Astrocyte of the spinal cord (primary cell): ENCODE measurements at regions not wholly inside any gene's neighbourhood (a gene's known extent, or its start where the extent isn't known, plus 50 kb on each side); places are given as distances from the start of the nearest gene placed in this dataset.

Experiments
- DNase-seq: peaks from one replicate; pipeline ENCODE4 v3.0.0; 2011; ENCODE audit warnings: low read depth, low spot score
- H3K4me3 ChIP-seq: 2 replicates; pipeline ENCODE4 v1.5.1; 2011; ENCODE audit warnings: low read depth, mild to moderate bottlenecking, low read length, moderate library complexity
- in situ Hi-C: cut with HindIII; loops from 2 replicates; pipeline ENCODE4 v1.10.0; 2017; ENCODE audit warnings: low sequenced_read_pairs
- TF ChIP-seq, protein P1 (sequence below): IDR thresholded peaks from 2 replicates; pipeline ENCODE4 v1.5.1; 2012; ENCODE audit warnings: low read depth, mild to moderate bottlenecking, low read length, inconsistent platforms

DNA sequence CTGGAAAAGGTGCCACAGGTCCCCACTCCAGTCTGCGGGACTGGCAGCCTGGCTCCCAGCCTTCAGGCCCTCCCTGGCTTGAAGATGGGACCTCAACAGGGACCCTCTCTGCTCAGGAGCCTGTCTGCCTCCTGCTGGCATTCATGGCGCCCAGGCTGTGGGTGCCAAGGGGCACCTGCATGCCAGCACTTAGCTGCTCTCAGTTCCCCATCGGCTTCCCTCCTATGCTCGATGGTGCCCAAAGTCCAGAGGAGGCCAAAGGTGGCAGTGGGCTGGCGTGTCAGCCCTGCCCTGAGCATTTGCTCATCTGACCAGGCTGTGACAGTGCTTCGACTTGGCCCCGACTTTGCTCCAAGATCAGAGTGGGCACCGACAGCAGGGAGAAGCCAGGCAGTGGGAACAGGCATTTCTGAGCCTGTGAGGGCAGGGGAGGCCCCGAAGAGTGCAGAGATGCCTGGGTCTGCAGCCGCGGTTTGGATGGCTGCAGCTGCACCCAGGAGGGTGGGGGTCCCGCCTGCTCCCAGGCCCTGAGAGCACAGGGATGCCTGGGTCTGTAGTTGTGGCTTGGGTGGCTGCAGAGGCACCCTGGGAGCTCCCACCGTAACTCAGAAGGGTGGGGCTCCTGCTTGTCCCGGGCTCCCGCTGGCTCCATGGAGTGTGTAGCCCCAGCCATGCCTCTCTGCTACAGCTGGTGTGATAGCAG is 463.6 kb downstream of the TBC1D22A start:
- no peak overlapping the region for H3K4me3 ChIP-seq
- DNase-seq: no peak
- TF ChIP-seq, protein P1, sequence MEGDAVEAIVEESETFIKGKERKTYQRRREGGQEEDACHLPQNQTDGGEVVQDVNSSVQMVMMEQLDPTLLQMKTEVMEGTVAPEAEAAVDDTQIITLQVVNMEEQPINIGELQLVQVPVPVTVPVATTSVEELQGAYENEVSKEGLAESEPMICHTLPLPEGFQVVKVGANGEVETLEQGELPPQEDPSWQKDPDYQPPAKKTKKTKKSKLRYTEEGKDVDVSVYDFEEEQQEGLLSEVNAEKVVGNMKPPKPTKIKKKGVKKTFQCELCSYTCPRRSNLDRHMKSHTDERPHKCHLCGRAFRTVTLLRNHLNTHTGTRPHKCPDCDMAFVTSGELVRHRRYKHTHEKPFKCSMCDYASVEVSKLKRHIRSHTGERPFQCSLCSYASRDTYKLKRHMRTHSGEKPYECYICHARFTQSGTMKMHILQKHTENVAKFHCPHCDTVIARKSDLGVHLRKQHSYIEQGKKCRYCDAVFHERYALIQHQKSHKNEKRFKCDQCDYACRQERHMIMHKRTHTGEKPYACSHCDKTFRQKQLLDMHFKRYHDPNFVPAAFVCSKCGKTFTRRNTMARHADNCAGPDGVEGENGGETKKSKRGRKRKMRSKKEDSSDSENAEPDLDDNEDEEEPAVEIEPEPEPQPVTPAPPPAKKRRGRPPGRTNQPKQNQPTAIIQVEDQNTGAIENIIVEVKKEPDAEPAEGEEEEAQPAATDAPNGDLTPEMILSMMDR: no peak
- in situ Hi-C loops: no loop called here

DNA sequence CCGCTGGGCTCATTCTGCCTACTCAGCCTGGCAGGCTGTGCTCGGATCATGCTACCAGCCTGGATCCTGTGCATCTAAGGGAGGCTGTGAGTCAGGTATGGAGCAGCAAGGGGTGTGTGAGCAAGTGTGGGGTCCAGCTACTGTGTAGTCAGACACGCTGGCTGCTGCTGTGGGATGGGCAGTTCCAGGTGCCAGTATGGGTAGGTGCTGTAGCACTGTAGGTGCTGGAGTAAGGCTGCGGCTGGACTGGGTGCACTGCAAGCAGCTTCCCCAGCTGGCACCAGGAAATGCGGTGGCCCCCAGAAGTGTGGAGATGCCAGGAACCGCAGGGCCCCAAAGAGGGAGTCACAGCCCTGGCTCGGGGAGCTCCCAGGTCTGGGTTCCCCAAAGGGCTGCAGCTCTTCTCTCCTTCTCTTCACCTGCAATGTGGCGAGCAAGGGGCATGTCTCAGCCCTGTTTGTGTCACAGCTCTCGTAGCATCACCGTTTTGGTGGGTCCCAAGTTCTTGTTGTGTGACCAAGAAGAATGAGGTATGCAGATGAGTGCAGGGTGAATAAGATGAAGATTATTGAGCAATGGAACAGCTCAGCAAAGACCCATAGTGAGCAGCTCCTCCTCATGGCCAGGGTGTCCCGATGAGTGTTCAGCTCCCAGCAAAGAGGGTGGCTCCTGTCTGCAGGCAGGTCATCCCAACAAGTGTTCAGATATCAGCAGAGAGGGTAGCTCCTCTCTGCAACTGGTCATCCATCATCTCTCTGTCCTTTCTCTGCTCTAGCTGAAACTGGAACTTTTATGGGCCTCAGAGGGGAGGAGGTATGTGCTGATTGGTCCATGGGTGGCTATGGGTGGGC is 462.9 kb downstream of the TBC1D22A start:
- in situ Hi-C loops: no loop called here
- TF ChIP-seq, protein P1: no peak
- DNase-seq: no peak
- no peak overlapping the region for H3K4me3 ChIP-seq
